GOT3 (cell line): ENCODE measurements at regions not wholly inside any gene's neighbourhood (a gene's known extent, or its start where the extent isn't known, plus 50 kb on each side); places are given as distances from the start of the nearest gene placed in this dataset.

Source experiments
- DNase-seq: peaks from one replicate; lab custom pipeline; 2025; ENCODE audit warnings: mixed read lengths; lab: John Stamatoyannopoulos, UW

DNA sequence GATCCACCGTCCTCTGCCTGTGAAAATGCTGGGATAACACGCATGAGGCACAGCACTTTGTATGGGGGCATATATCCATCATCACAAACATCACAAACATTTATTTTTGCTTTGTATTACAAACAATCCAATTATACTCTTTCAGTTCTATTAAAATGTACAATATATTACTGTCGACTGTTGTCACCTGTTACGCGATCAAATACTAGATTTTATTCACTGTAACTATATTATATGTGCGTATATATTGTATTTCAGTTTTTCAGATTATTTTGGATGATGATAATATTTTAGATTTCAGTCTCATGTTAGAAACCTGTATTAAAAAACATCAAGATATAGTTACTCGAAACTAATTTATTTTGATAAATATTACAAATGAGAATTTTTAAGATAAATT, 998.3 kb downstream of the EFNB2 start:
- no peak for DNase-seq

GRCh38 chr13:105530468-105530867, 1005.0 kb downstream of the EFNB2 start:
- no peak for DNase-seq

- no peak for DNase-seq
Observed at GRCh38 chr13:105527127-105527526, 1008.3 kb downstream of the EFNB2 start.

DNA sequence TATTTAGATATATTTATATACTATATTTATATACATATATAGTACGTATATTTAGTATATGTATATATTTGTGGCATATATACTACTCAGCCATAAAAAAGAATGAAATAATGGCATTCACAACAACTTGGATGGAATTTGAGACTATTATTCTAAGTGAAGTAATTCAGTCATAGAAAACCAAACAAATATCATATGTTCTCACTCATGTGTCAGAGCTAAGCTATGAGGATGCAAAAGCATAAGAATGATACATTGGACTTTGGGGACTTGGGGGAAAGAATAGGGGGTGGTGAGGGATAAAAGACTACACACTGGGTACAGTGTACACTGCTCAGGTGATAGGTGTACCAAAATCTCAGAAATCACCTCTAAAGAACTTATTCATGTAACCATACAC, 1015.7 kb downstream of the EFNB2 start:
- no peak for DNase-seq

DNA sequence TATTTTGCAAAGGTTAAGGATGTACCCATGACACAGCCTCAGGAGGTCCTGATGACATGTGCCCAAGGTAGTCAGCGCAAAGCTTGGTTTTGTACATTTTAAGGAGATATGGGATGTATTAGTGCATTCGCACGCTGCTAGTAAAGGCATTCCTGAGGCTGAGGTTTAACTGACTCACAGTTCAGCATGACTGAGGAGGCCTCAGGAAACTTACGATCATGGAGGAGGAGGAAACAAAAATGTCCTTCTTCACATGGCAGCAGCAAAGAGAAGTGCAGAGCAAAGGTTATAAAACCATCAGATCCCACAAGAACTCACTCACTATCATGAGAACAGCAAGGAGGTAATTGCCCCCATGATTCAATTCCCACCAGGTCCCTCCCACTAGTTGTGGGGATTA, 1017.4 kb downstream of the EFNB2 start:
- no peak for DNase-seq

DNA sequence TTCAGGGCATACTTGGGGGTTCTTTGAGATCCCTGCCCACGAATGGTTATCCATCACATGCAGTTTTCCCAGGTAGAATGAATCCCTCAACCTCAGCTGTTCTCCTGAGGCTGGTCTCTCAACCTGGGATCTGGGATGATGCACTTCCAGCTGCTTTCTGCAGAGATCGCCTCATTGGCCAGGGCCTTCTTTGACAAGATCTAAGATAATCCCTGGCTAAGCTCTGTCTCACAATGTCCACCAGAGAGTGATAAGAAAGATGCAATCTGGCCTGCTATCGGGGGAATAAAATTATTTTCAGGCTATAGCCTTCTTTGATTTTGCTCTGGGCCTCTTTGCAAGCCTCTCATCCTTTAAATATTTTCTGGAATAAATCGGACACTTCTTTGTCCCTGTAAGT, 1021.1 kb downstream of the EFNB2 start:
- no peak for DNase-seq

DNA sequence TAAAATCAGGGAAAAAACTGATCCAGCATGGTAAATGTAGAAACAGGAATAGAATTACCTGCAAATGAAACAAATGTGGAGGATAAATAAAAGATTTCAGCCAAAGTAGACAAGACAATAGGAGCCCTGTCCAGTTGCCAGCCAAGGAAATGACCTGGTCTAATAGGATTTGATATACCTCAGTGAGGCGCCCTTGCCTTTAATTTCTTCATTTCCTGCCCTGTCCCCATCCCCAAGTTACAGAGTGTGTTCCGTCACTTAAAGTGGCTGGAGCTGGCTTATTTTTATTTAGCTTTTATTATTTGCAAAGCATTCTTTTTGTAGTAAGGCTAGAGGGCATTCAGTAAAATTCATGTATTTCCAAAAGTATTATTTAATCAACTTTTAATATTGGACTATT, 1022.0 kb downstream of the EFNB2 start:
- DNase-seq = no peak

GRCh38 chr13:105509981-105510762, 1025.3 kb downstream of the EFNB2 start:
- DNase-seq = no peak

- DNase-seq = no peak
Observed at GRCh38 chr13:105506463-105506862, 1029.0 kb downstream of the EFNB2 start.

DNA sequence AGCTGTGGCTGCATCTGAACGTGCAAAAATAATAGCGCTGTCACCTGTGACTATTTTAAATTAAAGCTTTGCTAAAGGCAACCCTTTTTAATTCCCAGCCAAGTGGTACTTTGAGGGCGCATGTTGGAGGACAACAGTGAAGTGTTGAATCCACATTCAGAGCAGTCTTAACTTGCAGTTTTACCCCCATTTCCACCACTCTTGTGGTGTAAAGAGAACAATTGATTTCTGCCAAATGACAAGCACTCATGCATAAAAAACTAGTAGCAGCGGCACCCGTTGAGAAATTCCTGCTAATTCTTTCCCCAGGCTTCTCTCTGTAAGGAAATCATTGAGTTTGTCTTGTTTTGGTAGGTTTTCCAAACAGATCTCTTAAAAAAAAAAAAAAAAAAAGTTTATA, 1033.3 kb downstream of the EFNB2 start:
- DNase-seq = no peak

DNA sequence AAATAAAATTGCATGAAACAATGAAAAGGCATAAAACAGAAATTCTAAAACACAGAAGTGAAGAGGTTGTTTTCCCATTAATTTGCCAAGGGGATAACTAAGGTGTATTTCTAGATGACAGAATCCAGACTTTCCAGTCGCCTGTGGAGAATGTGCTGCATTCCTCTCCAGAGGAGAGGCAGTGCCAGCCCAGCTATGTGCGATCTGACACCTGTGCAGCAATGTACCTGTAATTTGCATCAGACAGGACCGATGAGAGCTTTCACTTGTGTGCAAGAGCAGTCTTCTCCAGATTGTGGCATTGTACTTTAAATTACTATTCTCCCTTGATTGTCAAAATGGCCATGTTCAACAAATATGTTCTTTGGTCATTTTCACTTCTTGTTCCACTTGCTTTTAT, 1037.9 kb downstream of the EFNB2 start:
- no peak for DNase-seq

DNA sequence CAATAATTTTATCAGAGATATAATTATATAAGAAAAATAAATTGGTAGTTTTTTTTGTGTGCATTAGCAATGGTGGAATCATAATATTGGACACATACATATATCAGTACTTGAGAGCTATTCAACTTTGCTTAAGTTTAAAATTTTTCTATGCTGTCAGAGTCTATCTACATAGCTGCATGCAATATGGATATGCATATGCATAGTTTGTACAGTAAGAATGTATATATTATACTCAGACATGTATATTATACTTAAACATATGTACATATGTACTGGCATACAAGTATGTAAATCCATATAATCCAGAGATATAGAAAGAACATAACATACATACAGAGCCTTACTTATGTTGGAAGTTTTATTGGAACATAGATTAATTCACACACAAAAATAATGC, 1043.2 kb downstream of the EFNB2 start:
- DNase-seq = no peak

GRCh38 chr13:105491345-105491744, 1044.1 kb downstream of the EFNB2 start:
- no peak for DNase-seq

DNA sequence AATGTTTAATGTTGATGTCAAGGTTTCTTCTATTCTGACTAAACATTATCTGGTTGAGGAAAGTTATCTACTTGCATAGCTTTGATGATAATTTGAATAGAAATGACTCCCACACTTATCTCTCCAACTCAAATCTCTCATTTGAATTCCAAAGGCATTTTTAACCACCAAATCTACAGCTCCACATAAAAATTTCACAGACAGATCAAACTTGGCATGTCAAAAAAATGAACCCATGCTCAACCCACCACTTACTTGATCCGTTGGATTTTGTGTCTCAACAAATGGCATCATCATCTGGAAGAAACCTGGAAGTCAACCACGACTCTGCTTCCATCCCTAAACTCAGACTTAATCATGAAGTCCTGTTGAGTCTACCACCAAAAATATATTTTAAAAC, 1050.4 kb downstream of the EFNB2 start:
- no peak for DNase-seq

GRCh38 chr13:105474983-105475610, 1060.4 kb downstream of the EFNB2 start:
- no peak for DNase-seq

DNA sequence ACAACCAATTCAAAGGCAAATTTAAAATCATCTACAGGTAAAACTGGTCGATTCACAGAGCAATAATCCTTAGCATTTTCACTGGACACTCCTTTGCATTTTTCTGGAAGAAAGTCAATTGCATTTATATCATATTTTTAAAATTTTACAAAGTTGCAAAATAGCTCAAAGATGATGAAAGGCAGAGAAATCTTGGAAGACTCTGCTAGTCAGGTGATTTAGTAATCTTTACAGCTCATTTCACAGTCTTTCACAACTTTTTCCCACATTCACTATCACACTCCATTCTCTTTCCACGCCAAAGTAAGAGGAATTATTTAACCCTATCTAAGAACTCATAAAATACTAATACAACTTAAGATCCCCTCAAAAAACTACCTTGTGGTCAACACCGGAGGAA, 1063.8 kb downstream of the EFNB2 start:
- DNase-seq = no peak

DNA sequence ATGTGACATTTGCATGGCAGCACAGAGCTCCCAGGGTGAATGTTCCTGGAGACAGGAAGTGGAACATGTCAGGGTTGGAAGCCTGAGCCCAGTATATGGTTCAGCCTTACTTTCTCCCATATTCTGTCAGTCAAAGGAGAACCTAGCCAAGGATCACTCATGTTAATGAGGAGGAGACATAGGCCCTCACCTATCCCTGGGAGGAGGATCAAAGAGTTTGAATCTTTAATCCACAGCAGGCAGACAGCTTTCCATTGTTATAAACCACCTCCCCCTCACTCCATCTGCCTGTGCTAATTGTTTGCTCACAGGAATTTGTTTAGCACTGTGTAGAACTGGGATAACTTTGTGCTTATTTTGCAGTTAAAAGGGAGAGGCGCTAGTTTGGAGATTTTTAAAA, 1069.1 kb downstream of the EFNB2 start:
- DNase-seq = no peak

- no peak for DNase-seq
Observed at GRCh38 chr13:105465745-105466144, 1069.7 kb downstream of the EFNB2 start, which contains the start of gene DAOA. TSS of gene DAOA (plus strand) at chr13:105466045.

GRCh38 chr13:105465251-105465650, 1070.2 kb downstream of the EFNB2 start:
- no peak for DNase-seq

DNA sequence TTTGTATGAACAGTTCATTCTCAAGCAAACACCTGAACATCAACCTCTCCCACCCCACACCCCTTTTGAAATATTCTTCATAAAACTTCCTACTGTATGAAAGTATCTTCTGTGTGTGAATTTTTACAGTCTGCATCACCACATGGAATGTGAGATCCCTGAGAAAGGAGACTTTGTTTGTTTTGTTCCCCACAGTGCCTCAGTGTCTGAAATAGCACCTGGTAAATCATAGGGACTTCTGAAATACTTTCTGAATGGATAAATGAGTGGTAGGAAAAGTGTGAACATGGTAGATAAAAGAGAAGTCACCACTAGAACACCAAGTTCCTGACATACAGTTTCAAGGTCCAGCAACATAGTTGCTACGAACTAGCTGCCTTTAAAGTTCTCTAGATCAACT, 1071.2 kb downstream of the EFNB2 start:
- DNase-seq = no peak

DNA sequence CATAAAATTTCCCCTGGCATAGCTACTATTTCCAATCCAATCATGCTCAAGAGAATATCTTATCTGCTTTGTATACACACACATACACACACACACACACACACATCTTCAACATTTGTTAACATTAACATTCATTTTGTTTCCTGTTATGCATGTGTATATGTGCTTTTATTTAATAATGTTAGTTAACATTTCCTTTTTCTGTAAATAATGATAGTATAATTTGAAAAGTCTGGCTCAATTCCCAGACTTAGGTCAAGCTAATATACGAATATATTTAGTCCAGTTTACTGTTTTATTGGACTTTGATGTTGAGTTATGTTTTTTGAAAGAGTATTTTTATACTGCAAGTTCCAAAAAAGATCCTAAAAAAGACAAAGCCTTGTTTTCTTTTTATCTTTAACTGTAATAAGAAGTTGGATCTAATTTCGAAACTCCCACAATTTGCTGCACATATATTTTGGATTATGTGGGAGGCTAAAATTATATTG, 1072.4 kb downstream of the EFNB2 start:
- DNase-seq = no peak

- no peak for DNase-seq
Observed at GRCh38 chr13:105462098-105462497, 1073.4 kb downstream of the EFNB2 start.

DNA sequence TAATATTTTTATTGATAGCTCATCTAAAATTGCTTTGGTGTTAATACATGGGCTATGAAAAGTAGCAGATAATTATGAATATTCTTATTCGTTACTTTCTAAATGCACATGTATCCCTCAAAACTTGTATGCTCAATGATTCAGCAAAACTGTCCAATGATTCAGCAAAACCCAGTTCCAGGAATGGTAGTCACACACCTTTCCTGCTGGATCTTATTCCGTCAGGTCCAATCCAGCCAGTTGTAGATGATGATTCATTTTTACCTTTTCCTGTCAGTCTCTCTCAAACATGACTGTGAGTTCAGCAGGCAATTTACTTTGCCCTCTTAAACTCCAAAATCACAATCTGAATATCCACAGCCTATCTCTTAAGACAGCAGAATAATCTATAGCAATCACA, 1082.6 kb downstream of the EFNB2 start:
- no peak for DNase-seq

- no peak for DNase-seq
Observed at GRCh38 chr13:105450784-105451183, 1084.7 kb downstream of the EFNB2 start.
